ENCODE measurements at regions not wholly inside any gene's neighbourhood (a gene's known extent, or its start where the extent isn't known, plus 50 kb on each side); places are given as distances from the start of the nearest gene placed in this dataset.

DNA sequence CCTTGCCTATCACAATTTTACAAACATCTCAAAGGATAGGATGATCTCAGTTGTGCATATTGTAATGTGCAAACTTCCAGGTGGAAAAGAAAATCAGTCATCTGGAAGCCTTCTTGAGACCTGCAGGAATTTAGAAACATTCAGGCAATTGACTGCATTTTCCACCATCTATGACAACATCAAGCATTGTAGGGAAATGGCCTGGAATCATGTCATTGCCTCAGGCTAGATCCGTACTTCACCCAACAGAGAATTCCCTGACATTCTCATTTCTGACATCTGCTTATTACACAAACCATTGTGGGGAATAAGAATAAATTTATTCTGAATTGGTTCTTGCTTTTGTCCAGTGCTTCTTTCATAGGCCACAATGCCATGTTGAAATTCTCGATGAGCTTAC lies 124.9 kb upstream of the NPVF start:
- TF ChIP-seq, protein P1, sequence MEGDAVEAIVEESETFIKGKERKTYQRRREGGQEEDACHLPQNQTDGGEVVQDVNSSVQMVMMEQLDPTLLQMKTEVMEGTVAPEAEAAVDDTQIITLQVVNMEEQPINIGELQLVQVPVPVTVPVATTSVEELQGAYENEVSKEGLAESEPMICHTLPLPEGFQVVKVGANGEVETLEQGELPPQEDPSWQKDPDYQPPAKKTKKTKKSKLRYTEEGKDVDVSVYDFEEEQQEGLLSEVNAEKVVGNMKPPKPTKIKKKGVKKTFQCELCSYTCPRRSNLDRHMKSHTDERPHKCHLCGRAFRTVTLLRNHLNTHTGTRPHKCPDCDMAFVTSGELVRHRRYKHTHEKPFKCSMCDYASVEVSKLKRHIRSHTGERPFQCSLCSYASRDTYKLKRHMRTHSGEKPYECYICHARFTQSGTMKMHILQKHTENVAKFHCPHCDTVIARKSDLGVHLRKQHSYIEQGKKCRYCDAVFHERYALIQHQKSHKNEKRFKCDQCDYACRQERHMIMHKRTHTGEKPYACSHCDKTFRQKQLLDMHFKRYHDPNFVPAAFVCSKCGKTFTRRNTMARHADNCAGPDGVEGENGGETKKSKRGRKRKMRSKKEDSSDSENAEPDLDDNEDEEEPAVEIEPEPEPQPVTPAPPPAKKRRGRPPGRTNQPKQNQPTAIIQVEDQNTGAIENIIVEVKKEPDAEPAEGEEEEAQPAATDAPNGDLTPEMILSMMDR (IDR thresholded peaks at IDR 0.05), result no peak
- TF ChIP-seq POLR2A (IDR thresholded peaks at IDR 0.05), result no peak
